ENCODE measurements at regions not wholly inside any gene's neighbourhood (a gene's known extent, or its start where the extent isn't known, plus 50 kb on each side); places are given as distances from the start of the nearest gene placed in this dataset.
A peak's percentile ranks its signal among the peaks of the same experiment; 100 is the strongest.

DNA sequence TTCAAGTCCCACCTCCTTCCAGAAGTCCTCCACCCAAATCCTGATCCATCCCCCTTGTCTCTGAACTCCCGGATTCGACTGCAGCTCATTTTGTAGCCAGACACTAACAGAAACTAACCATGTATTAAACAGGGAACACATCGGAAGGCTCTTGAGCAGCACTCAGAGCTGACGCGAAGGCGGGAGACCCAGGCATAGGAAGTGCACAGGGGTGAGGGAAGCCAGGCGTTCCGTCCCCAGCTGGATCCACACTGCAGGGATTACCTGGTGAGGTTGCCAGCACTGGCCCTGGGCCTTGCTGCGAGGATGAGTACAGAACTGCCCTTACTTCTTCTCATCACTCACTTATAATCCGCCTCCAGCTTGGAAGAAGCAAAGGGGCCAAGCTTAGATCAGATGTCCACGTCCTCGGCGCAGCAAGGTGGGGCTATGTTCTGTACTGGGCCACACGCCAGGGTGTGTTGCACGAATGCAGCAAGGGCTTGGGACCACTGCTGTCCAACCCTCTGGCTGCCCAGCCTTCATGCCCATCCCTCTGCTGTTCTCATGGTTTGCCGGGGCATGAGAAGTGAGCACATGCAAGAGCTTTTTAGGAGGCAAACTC, 124.2 kb upstream of the SMAD3 start:
- no peak overlapping the region for H3K23ac ChIP-seq (ENCODE audit: low read depth, low read length, poor library complexity)
- no peak overlapping the region for H4K91ac ChIP-seq (ENCODE audit: low read depth, low read length, poor library complexity)
- no peak overlapping the region for H3K4me3 ChIP-seq (ENCODE audit: low read length in 2 of 2)
- H4K8ac ChIP-seq (ENCODE audit: low read depth, low read length): no peak overlapping the region
- H3K27me3 ChIP-seq (ENCODE audit: control insufficient read depth in 3 of 3, insufficient read depth in 3 of 3, low read depth in 1 of 3, low read length in 3 of 3): peaks cover 0 to 9% (median 0%) of the 10 kb centered on the region in 3 experiments
- no peak overlapping the region for H2BK12ac ChIP-seq (ENCODE audit: low read length)
- H3K18ac ChIP-seq (ENCODE audit: low read length): no peak overlapping the region
- H3K14ac ChIP-seq (ENCODE audit: low read length): no peak overlapping the region
- no peak overlapping the region for H3K27ac ChIP-seq (replicated peaks; ENCODE audit: low read length)
- no peaks in the 10 kb centered on the region for H3K79me1 ChIP-seq (ENCODE audit: low read depth, low read length)
- H2BK5ac ChIP-seq (ENCODE audit: low read length): no peak overlapping the region
- DNase-seq (ENCODE audit: low spot score): no peak
- H2AK5ac ChIP-seq (ENCODE audit: low read depth, low read length): peak overlapping the region; percentile 33
- H3K9ac ChIP-seq (ENCODE audit: low read depth, low read length, poor library complexity): no peak overlapping the region
- no peaks in the 10 kb centered on the region for H3K36me3 ChIP-seq (replicated peaks in 1 of 2; ENCODE audit: control insufficient read depth in 2 of 2, insufficient read depth in 2 of 2, low read length in 2 of 2)
- peaks cover 0 to 2% of the 10 kb centered on the region in 2 donors for H3K9me3 ChIP-seq (replicated peaks in 1 of 2; ENCODE audit: control insufficient read depth in 2 of 2, insufficient read depth in 1 of 2, low read depth in 1 of 2, low read length in 2 of 2)
- peaks cover 2 to 6% of the 10 kb centered on the region in 2 donors for H3K4me1 ChIP-seq (ENCODE audit: control insufficient read depth in 2 of 2, insufficient read depth in 1 of 2, low read depth in 1 of 2, low read length in 2 of 2)
- no CpG with 5 or more reads among the region's 16 CpGs for WGBS, 2 donors (ENCODE audit: extremely low coverage in 2 of 2, insufficient read length in 2 of 2, insufficient replicate concordance in 1 of 2)
- H2BK120ac ChIP-seq (ENCODE audit: low read depth, low read length): no peak overlapping the region
- no peak overlapping the region for H2BK15ac ChIP-seq (ENCODE audit: low read length)
- no peak overlapping the region for H3K4ac ChIP-seq (ENCODE audit: low read length)
- H2AFZ ChIP-seq (ENCODE audit: low read length): no peak overlapping the region
- no peak overlapping the region for H3K4me2 ChIP-seq (ENCODE audit: insufficient read depth, low read length, poor library complexity, severe bottlenecking)

DNA sequence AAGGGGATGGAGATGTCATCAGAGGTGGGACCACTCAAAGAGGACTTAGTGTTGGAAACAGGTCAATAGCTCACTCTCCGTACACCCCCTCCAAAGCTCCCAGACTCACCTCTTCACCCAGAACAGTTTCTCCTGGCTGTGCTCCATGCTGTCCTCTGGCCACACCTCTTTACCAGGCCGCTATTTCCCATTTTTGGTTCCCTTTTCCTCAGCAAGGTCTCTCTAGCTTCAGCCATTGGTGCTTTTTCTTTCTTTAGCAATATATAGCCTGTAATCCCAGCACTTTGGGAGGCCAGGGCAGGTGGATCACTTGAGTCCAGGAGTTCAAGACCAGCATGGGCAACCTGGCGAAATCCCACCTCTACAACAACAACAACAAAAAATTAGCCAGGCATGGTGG, 123.6 kb upstream of the SMAD3 start:
- Histone ChIP-seq H3K79me1 (ENCODE audit: low read depth, low read length) (no peaks in the 10 kb centered on the region), H3K36me3 (replicated peaks in 1 of 2; ENCODE audit: control insufficient read depth in 2 of 2, insufficient read depth in 2 of 2, low read length in 2 of 2) (no peaks in the 10 kb centered on the region), H3K9me3 (replicated peaks in 1 of 2; ENCODE audit: control insufficient read depth in 2 of 2, insufficient read depth in 1 of 2, low read depth in 1 of 2, low read length in 2 of 2) (peaks cover 0 to 2% of the 10 kb centered on the region in 2 donors), H2BK120ac (ENCODE audit: low read depth, low read length) (no peak overlapping the region), H3K4me2 (ENCODE audit: insufficient read depth, low read length, poor library complexity, severe bottlenecking) (no peak overlapping the region), H3K23ac (ENCODE audit: low read depth, low read length, poor library complexity) (no peak overlapping the region), H2AK5ac (ENCODE audit: low read depth, low read length) (no peak overlapping the region), H3K4me3 (ENCODE audit: low read length in 2 of 2) (no peak overlapping the region), H4K8ac (ENCODE audit: low read depth, low read length) (no peak overlapping the region), H3K4me1 (ENCODE audit: control insufficient read depth in 2 of 2, insufficient read depth in 1 of 2, low read depth in 1 of 2, low read length in 2 of 2) (peaks cover 2 to 6% of the 10 kb centered on the region in 2 donors), H2BK5ac (ENCODE audit: low read length) (no peak overlapping the region), H3K4ac (ENCODE audit: low read length) (no peak overlapping the region), H3K14ac (ENCODE audit: low read length) (no peak overlapping the region), H3K27ac (replicated peaks; ENCODE audit: low read length) (no peak overlapping the region), H3K18ac (ENCODE audit: low read length) (no peak overlapping the region), H3K27me3 (ENCODE audit: control insufficient read depth in 3 of 3, insufficient read depth in 3 of 3, low read depth in 1 of 3, low read length in 3 of 3) (peaks cover 0 to 9% (median 0%) of the 10 kb centered on the region in 3 experiments), H4K91ac (ENCODE audit: low read depth, low read length, poor library complexity) (no peak overlapping the region), H2BK15ac (ENCODE audit: low read length) (no peak overlapping the region), H2AFZ (ENCODE audit: low read length) (no peak overlapping the region), H2BK12ac (ENCODE audit: low read length) (no peak overlapping the region), H3K9ac (ENCODE audit: low read depth, low read length, poor library complexity) (no peak overlapping the region)
- no peak for DNase-seq (ENCODE audit: low spot score)
- WGBS, 2 donors (ENCODE audit: extremely low coverage in 2 of 2, insufficient read length in 2 of 2, insufficient replicate concordance in 1 of 2): no CpG with 5 or more reads among the region's 3 CpGs

DNA sequence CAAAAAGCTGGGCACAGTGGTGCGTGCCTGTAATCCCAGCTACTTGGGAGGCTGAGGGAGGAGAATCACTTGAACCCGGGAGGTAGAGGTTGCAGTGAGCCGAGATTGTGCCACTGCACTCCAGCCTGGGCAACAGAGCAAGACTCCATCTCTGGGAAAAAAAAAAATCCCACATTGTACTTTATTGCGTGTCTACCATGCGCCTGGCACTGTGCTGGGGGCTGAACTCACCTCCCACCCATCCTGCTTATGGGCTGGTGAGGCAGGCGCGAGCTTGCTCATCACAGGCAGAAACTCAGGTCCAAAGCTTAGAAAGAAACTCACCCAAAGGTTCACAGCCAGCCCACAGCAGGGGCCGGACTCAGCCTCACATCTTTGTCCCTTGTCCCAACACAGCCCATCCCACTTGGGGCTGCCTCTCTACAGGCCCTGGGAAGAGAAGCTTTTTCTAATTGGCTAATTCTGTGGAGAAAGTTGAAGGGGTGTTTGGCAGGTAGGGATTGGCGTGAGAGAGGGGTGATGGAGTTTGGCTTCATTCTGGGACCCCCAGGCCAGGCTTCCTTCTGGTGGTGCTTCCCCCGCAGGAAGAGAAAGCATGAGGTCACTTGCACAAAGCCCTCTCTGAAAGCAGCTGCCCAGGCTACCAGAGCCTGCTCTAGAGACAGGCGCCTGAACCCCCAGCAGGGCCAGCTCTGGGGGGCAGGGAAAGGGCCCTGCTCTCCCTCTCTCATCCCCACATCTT, 122.6 kb upstream of the SMAD3 start:
- Histone ChIP-seq H3K9ac (ENCODE audit: low read depth, low read length, poor library complexity) (no peak overlapping the region), H4K8ac (ENCODE audit: low read depth, low read length) (no peak overlapping the region), H3K23ac (ENCODE audit: low read depth, low read length, poor library complexity) (no peak overlapping the region), H3K27ac (replicated peaks; ENCODE audit: low read length) (no peak overlapping the region), H2AK5ac (ENCODE audit: low read depth, low read length) (no peak overlapping the region), H2BK12ac (ENCODE audit: low read length) (no peak overlapping the region), H3K4me1 (ENCODE audit: control insufficient read depth in 2 of 2, insufficient read depth in 1 of 2, low read depth in 1 of 2, low read length in 2 of 2) (peaks cover 2 to 6% of the 10 kb centered on the region in 2 donors), H3K27me3 (ENCODE audit: control insufficient read depth in 3 of 3, insufficient read depth in 3 of 3, low read depth in 1 of 3, low read length in 3 of 3) (peaks cover 0 to 9% (median 0%) of the 10 kb centered on the region in 3 experiments), H2AFZ (ENCODE audit: low read length) (peak overlapping the region; percentile 69), H4K91ac (ENCODE audit: low read depth, low read length, poor library complexity) (no peak overlapping the region), H3K4me2 (ENCODE audit: insufficient read depth, low read length, poor library complexity, severe bottlenecking) (no peak overlapping the region), H2BK15ac (ENCODE audit: low read length) (peak overlapping the region; percentile 28), H3K36me3 (replicated peaks in 1 of 2; ENCODE audit: control insufficient read depth in 2 of 2, insufficient read depth in 2 of 2, low read length in 2 of 2) (no peaks in the 10 kb centered on the region), H3K14ac (ENCODE audit: low read length) (no peak overlapping the region), H3K18ac (ENCODE audit: low read length) (peak overlapping the region; percentile 83), H3K4me3 (ENCODE audit: low read length in 2 of 2) (no peak overlapping the region), H3K9me3 (replicated peaks in 1 of 2; ENCODE audit: control insufficient read depth in 2 of 2, insufficient read depth in 1 of 2, low read depth in 1 of 2, low read length in 2 of 2) (peaks cover 0 to 1% of the 10 kb centered on the region in 2 donors), H3K4ac (ENCODE audit: low read length) (no peak overlapping the region), H3K79me1 (ENCODE audit: low read depth, low read length) (no peaks in the 10 kb centered on the region), H2BK120ac (ENCODE audit: low read depth, low read length) (no peak overlapping the region), H2BK5ac (ENCODE audit: low read length) (no peak overlapping the region)
- DNase-seq (ENCODE audit: low spot score): no peak
- WGBS, 2 donors (ENCODE audit: extremely low coverage in 2 of 2, insufficient read length in 2 of 2, insufficient replicate concordance in 1 of 2): no CpG with 5 or more reads among the region's 11 CpGs

DNA sequence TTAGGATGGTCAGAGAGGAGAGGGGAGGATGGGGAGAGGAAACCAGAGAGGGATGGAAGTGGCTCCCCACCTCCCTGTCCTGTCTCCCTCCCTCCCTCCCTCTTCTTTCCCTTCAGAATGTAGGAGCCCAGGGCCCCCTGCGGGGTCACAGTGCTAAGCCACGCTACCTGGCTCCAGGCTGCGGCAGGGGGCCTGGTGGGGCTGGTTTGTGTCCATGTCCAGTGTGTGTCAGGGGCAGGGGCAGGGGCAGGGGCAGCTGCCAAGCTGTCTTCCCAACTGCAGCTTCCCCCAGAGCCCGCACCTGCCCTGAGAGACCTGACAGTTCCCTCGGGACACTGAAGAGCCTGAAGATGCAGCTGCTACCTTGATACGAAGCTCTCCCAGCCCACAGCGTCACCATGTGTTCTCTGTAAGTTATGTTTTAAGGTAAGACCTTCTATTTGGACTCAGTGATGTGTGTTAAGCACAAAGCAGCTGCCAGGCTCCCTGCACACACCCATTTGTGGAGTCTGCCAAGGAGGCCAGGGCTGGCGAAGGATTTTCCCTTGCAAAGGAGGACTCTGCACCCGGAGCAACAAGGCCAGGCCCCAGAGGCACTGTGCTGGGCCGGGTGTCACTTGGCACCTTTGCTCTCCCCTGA, 121.8 kb upstream of the SMAD3 start:
- no peak for DNase-seq (ENCODE audit: low spot score)
- no peaks in the 10 kb centered on the region for H3K9me3 ChIP-seq (replicated peaks in 1 of 2; ENCODE audit: control insufficient read depth in 2 of 2, insufficient read depth in 1 of 2, low read depth in 1 of 2, low read length in 2 of 2)
- no peaks in the 10 kb centered on the region for H3K36me3 ChIP-seq (replicated peaks in 1 of 2; ENCODE audit: control insufficient read depth in 2 of 2, insufficient read depth in 2 of 2, low read length in 2 of 2)
- H3K14ac ChIP-seq (ENCODE audit: low read length): no peak overlapping the region
- peak overlapping the region; percentile 61 for H2BK15ac ChIP-seq (ENCODE audit: low read length)
- H3K4me1 ChIP-seq (ENCODE audit: control insufficient read depth in 2 of 2, insufficient read depth in 1 of 2, low read depth in 1 of 2, low read length in 2 of 2): peaks cover 2 to 6% of the 10 kb centered on the region in 2 donors
- no peak overlapping the region for H2BK5ac ChIP-seq (ENCODE audit: low read length)
- H2AK5ac ChIP-seq (ENCODE audit: low read depth, low read length): no peak overlapping the region
- H2AFZ ChIP-seq (ENCODE audit: low read length): peak overlapping the region; percentile 69
- peak overlapping the region; percentile 83 for H3K18ac ChIP-seq (ENCODE audit: low read length)
- H2BK12ac ChIP-seq (ENCODE audit: low read length): no peak overlapping the region
- no peak overlapping the region for H3K9ac ChIP-seq (ENCODE audit: low read depth, low read length, poor library complexity)
- no peak overlapping the region for H3K23ac ChIP-seq (ENCODE audit: low read depth, low read length, poor library complexity)
- WGBS, 2 donors (ENCODE audit: extremely low coverage in 2 of 2, insufficient read length in 2 of 2, insufficient replicate concordance in 1 of 2): no CpG with 5 or more reads among the region's 10 CpGs
- H4K91ac ChIP-seq (ENCODE audit: low read depth, low read length, poor library complexity): no peak overlapping the region
- H3K27ac ChIP-seq (replicated peaks; ENCODE audit: low read length): no peak overlapping the region
- no peak overlapping the region for H3K4ac ChIP-seq (ENCODE audit: low read length)
- H3K27me3 ChIP-seq (ENCODE audit: control insufficient read depth in 3 of 3, insufficient read depth in 3 of 3, low read depth in 1 of 3, low read length in 3 of 3): peaks cover 0 to 9% (median 0%) of the 10 kb centered on the region in 3 experiments
- H3K4me3 ChIP-seq (ENCODE audit: low read length in 2 of 2): no peak overlapping the region
- no peak overlapping the region for H3K4me2 ChIP-seq (ENCODE audit: insufficient read depth, low read length, poor library complexity, severe bottlenecking)
- no peak overlapping the region for H4K8ac ChIP-seq (ENCODE audit: low read depth, low read length)
- H3K79me1 ChIP-seq (ENCODE audit: low read depth, low read length): peaks cover 2% of the 10 kb centered on the region
- H2BK120ac ChIP-seq (ENCODE audit: low read depth, low read length): peak overlapping the region; percentile 7
